BLaER1 (cell line): ENCODE measurements at regions not wholly inside any gene's neighbourhood (a gene's known extent, or its start where the extent isn't known, plus 50 kb on each side); places are given as distances from the start of the nearest gene placed in this dataset.

Experiments used
- H3K27ac ChIP-seq: shearing (Covaris generic); formaldehyde crosslinking; 2 replicates; pipeline ENCODE4 v1.8.1; 2022
- H3K27me3 ChIP-seq: shearing (Covaris generic); formaldehyde crosslinking; 2 replicates; pipeline ENCODE4 v1.8.1; 2022
- H3K36me3 ChIP-seq: shearing (Covaris generic); formaldehyde crosslinking; 2 replicates; pipeline ENCODE4 v1.8.1; 2022
- H3K4me1 ChIP-seq: shearing (Covaris generic); formaldehyde crosslinking; 2 replicates; pipeline ENCODE4 v1.8.1; 2022
- H3K4me2 ChIP-seq: shearing (Covaris generic); formaldehyde crosslinking; 2 replicates; pipeline ENCODE4 v1.8.1; 2022
- H3K4me3 ChIP-seq: shearing (Covaris generic); formaldehyde crosslinking; 2 replicates; pipeline ENCODE4 v1.8.1; 2022
- H3K9ac ChIP-seq: shearing (Covaris generic); formaldehyde crosslinking; 2 replicates; pipeline ENCODE4 v1.8.1; 2022
- H3K9me3 ChIP-seq: shearing (Covaris generic); formaldehyde crosslinking; 2 replicates; pipeline ENCODE4 v1.8.1; 2022
- H4K20me1 ChIP-seq: shearing (Covaris generic); formaldehyde crosslinking; 2 replicates; pipeline ENCODE4 v1.8.1; 2022
- Cebpa-rat ChIP-seq: shearing (Covaris generic); IDR thresholded peaks from 2 replicates; pipeline ENCODE4 v1.8.1; 2022

GRCh38 chr6:134537146-134537555 lies 219.2 kb upstream of the SGK1 start:
- no peaks in the 10 kb centered on the region for H4K20me1 ChIP-seq
- no peaks in the 10 kb centered on the region for H3K27me3 ChIP-seq
- H3K4me1 ChIP-seq, result no peaks in the 10 kb centered on the region
- H3K4me2 ChIP-seq, result no peak overlapping the region
- no peak for TF ChIP-seq Cebpa-rat
- H3K27ac ChIP-seq, result no peak overlapping the region
- no peak overlapping the region for H3K4me3 ChIP-seq
- no peaks in the 10 kb centered on the region for H3K36me3 ChIP-seq
- H3K9ac ChIP-seq, result no peak overlapping the region
- H3K9me3 ChIP-seq, result peaks cover 13% of the 10 kb centered on the region; the same call in 1 of the 2 replicates

- H3K27me3 ChIP-seq, result no peaks in the 10 kb centered on the region
- H4K20me1 ChIP-seq, result no peaks in the 10 kb centered on the region
- TF ChIP-seq Cebpa-rat, result no peak
- H3K9me3 ChIP-seq, result peaks cover 8% of the 10 kb centered on the region; the same call in 1 of the 2 replicates
- H3K4me1 ChIP-seq, result no peaks in the 10 kb centered on the region
- H3K4me3 ChIP-seq, result no peak overlapping the region
- no peak overlapping the region for H3K27ac ChIP-seq
- H3K4me2 ChIP-seq, result no peak overlapping the region
- H3K9ac ChIP-seq, result no peak overlapping the region
- no peaks in the 10 kb centered on the region for H3K36me3 ChIP-seq
Measured at GRCh38 chr6:134535831-134536230, 217.9 kb upstream of the SGK1 start.

- TF ChIP-seq Cebpa-rat, result no peak
- Histone ChIP-seq H3K4me2 (no peak overlapping the region), H3K27me3 (no peaks in the 10 kb centered on the region), H3K4me3 (no peak overlapping the region), H3K9ac (no peak overlapping the region), H3K36me3 (no peaks in the 10 kb centered on the region), H3K9me3 (0 out of 2 replicates have a peak, but pooled peaks cover under 1% of the 10 kb centered on the region), H4K20me1 (no peaks in the 10 kb centered on the region), H3K4me1 (no peaks in the 10 kb centered on the region), H3K27ac (no peak overlapping the region)
Measured at GRCh38 chr6:134534708-134535149, 216.8 kb upstream of the SGK1 start.

- H3K4me2 ChIP-seq, result no peak overlapping the region
- no peaks in the 10 kb centered on the region for H4K20me1 ChIP-seq
- no peaks in the 10 kb centered on the region for H3K4me1 ChIP-seq
- H3K27ac ChIP-seq, result no peak overlapping the region
- H3K9ac ChIP-seq, result no peak overlapping the region
- TF ChIP-seq Cebpa-rat, result no peak
- no peaks in the 10 kb centered on the region for H3K9me3 ChIP-seq
- no peak overlapping the region for H3K4me3 ChIP-seq
- no peaks in the 10 kb centered on the region for H3K36me3 ChIP-seq
- H3K27me3 ChIP-seq, result no peaks in the 10 kb centered on the region
Measured at GRCh38 chr6:134533991-134534390, 216.1 kb upstream of the SGK1 start.

GRCh38 chr6:134532694-134533624 lies 215.0 kb upstream of the SGK1 start:
- Histone ChIP-seq H3K9ac (no peak overlapping the region), H4K20me1 (no peaks in the 10 kb centered on the region), H3K36me3 (no peaks in the 10 kb centered on the region), H3K27ac (no peak overlapping the region), H3K4me3 (no peak overlapping the region), H3K4me1 (no peaks in the 10 kb centered on the region), H3K27me3 (no peaks in the 10 kb centered on the region), H3K4me2 (no peak overlapping the region), H3K9me3 (no peaks in the 10 kb centered on the region)
- no peak for TF ChIP-seq Cebpa-rat

GRCh38 chr6:134531611-134532010 lies 213.7 kb upstream of the SGK1 start:
- no peak overlapping the region for H3K4me3 ChIP-seq
- no peaks in the 10 kb centered on the region for H3K9me3 ChIP-seq
- H3K27ac ChIP-seq, result no peak overlapping the region
- H3K4me2 ChIP-seq, result peak overlapping the region; percentile 9; the same call in 1 of the 2 replicates
- no peak for TF ChIP-seq Cebpa-rat
- no peak overlapping the region for H3K9ac ChIP-seq
- H3K27me3 ChIP-seq, result no peaks in the 10 kb centered on the region
- H4K20me1 ChIP-seq, result no peaks in the 10 kb centered on the region
- no peaks in the 10 kb centered on the region for H3K4me1 ChIP-seq
- no peaks in the 10 kb centered on the region for H3K36me3 ChIP-seq

GRCh38 chr6:134531188-134531551 lies 213.3 kb upstream of the SGK1 start:
- no peak overlapping the region for H3K27ac ChIP-seq
- peak overlapping the region; percentile 9; the same call in 1 of the 2 replicates for H3K4me2 ChIP-seq
- H3K36me3 ChIP-seq, result no peaks in the 10 kb centered on the region
- TF ChIP-seq Cebpa-rat, result no peak
- H3K4me3 ChIP-seq, result no peak overlapping the region
- H3K9ac ChIP-seq, result no peak overlapping the region
- H3K4me1 ChIP-seq, result no peaks in the 10 kb centered on the region
- H3K27me3 ChIP-seq, result no peaks in the 10 kb centered on the region
- H3K9me3 ChIP-seq, result no peaks in the 10 kb centered on the region
- no peaks in the 10 kb centered on the region for H4K20me1 ChIP-seq

GRCh38 chr6:134529921-134530320 lies 212.0 kb upstream of the SGK1 start:
- no peak overlapping the region for H3K4me2 ChIP-seq

GRCh38 chr6:134529305-134529704 lies 211.4 kb upstream of the SGK1 start:
- Histone ChIP-seq H3K4me1 (no peaks in the 10 kb centered on the region), H3K9me3 (no peaks in the 10 kb centered on the region), H4K20me1 (no peaks in the 10 kb centered on the region), H3K27ac (no peak overlapping the region), H3K9ac (no peak overlapping the region), H3K4me2 (no peak overlapping the region), H3K36me3 (no peaks in the 10 kb centered on the region), H3K4me3 (no peak overlapping the region), H3K27me3 (no peaks in the 10 kb centered on the region)
- TF ChIP-seq Cebpa-rat, result no peak

More at GRCh38 chr6:134529921-134530320, 212.0 kb upstream of the SGK1 start:
- Histone ChIP-seq H3K4me1 (no peaks in the 10 kb centered on the region), H4K20me1 (no peaks in the 10 kb centered on the region), H3K4me3 (no peak overlapping the region), H3K9me3 (no peaks in the 10 kb centered on the region), H3K27ac (no peak overlapping the region), H3K27me3 (no peaks in the 10 kb centered on the region), H3K9ac (no peak overlapping the region), H3K36me3 (no peaks in the 10 kb centered on the region)
- no peak; the same call in 1 of the 2 replicates for TF ChIP-seq Cebpa-rat

- no peak overlapping the region for H3K27ac ChIP-seq
- H3K4me3 ChIP-seq, result no peak overlapping the region
- H3K4me1 ChIP-seq, result no peaks in the 10 kb centered on the region
- TF ChIP-seq Cebpa-rat, result no peak
- H3K27me3 ChIP-seq, result no peaks in the 10 kb centered on the region
- H3K4me2 ChIP-seq, result no peak overlapping the region
- no peak overlapping the region for H3K9ac ChIP-seq
- no peaks in the 10 kb centered on the region for H4K20me1 ChIP-seq
- no peaks in the 10 kb centered on the region for H3K9me3 ChIP-seq
- no peaks in the 10 kb centered on the region for H3K36me3 ChIP-seq
Measured at GRCh38 chr6:134527108-134527787, 209.3 kb upstream of the SGK1 start.
